GM21526 (cell line): ENCODE measurements at regions not wholly inside any gene's neighbourhood (a gene's known extent, or its start where the extent isn't known, plus 50 kb on each side); places are given as distances from the start of the nearest gene placed in this dataset.

Experiments used
- ATAC-seq: cut with Tn5 transposase; IDR thresholded peaks from one replicate; pipeline ENCODE4 v1.9.1; 2021; ENCODE audit warnings: moderate library complexity; ENCODE audit not compliant: unreplicated experiment, low FRiP score

DNA sequence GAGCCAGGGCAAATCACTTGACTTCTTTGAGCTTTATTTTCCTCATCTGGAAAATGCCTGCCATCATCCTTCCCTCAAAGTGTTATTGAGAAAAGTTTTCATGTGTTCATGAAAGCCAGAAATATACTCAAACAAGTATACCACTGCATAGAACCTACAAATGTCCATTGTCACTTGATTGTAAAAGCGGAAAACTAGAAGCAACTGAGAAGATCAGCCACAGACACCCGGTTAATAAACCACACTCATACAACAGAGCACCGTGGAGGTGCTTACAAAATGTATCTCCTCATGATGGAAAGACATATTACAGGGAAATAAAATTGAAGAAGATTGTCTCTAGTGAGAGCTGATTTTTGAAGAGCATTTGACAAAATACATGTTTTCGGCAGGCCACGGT, 117.2 kb upstream of the MSX2 start:
- no peak for ATAC-seq

- ATAC-seq, result no peak
Measured at GRCh38 chr5:174607916-174608315, 116.5 kb upstream of the MSX2 start.

DNA sequence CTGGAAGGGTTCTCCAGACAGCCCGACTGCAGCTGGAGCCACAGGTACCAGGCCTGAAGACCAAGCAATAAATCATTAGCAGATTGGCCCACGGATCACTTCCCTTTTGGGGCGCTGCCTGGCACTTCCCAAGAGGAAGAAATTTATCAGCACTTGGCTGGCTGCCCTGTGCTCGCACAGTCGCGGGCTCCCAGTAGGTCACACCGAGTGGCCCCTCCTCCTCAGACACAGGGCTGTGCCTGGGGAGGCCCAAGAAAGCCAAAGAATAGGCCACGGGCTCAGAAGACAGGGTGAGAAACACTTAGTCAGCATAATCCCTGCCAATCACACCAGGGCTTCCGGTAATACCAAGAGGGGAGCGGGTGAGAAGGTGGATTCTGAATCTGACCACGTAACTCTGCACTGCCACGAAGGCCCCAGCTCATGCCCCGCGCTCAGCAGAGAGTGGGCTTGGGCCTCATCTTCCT, 115.7 kb upstream of the MSX2 start:
- ATAC-seq, result no peak

- no peak for ATAC-seq
Measured at GRCh38 chr5:174609116-174609515, 115.3 kb upstream of the MSX2 start.

DNA sequence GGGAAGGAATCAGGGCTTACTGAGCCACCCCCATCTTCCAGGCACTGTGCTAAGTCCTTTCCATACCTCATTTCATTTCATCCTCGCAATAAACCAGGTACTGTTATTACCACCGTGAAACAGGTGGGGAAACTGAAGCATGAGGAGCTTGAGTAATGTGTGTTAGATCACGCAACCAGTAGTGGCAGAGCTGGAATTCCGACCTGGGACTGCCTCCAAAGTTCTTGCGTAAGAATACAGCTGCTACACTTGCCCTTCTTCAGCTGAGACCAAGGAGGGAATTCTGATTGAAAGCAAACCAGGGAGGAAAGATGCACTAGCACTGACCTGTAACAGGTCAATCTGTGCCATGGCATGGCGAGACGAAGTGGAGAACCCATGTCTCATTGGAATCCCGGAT, 113.4 kb upstream of the MSX2 start:
- ATAC-seq, result no peak

DNA sequence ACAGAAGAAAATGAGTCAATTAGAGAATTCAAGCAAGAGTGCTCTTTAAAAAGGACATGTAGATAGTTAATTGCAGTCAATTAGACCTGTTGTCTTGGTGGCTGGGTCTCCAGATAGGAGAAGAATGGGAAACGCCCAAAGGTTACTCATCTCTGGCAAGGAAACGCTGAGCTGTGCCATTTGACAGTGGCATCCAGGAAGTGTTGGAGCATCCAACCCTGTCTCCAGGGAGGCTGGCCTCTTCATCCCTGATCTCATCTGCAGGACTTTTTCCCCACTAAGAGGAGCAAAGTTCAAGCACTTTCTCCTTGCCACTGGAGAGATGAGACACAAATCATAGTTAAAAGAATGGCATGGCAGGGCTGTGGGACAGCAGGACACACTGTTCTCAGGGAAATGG, 111.7 kb upstream of the MSX2 start:
- no peak for ATAC-seq

DNA sequence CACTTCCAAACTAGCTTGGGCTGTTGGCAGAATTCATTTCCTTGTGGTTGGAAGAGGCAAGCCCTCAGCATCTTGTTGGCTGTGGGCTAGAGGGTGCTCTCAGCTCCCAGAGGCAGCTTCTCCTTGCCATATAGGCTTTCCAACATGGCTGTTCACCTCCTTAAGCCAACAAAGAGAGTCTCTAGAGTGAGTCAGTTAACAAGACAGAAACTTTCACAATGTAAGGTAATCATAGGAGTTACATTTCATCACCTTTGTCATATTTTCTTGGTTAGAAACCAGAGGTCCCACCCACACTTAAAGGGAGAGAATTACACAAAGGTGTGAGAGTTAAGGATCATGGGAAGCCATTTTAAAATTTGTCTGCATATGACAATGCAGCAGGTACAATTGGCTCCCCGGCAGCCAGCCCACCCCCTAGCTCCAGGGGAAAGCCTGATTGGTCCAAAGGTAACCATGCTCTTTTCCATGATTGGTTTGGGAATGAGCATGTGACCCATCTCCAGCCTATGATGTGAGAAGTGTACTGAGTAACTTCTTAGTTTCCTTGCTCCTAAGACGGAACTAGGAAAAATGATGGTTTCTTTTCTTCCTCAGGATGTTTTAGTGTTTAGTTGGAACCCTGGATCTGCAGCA, 109.8 kb upstream of the MSX2 start:
- no peak for ATAC-seq

- no peak for ATAC-seq
Measured at GRCh38 chr5:174616036-174616435, 108.3 kb upstream of the MSX2 start.

DNA sequence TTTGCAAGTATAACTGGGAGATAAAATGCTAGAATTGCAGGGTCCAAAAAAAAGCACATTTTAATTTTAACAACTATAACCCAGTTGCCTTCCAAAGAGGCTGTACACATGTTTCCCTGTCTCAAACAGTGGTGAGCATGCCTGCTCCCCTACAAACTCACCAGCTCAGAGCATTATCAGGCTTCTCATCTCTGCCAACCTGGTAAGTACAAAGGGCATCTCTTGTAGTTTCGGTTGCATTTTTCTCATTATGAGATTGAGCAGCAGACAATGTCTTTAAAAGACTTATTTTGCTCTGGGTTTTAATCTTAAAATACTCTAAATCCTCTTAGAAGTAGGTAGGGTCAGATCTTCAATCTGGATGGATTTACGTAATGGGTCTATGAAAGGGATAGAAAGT, 107.1 kb upstream of the MSX2 start:
- ATAC-seq, result no peak

DNA sequence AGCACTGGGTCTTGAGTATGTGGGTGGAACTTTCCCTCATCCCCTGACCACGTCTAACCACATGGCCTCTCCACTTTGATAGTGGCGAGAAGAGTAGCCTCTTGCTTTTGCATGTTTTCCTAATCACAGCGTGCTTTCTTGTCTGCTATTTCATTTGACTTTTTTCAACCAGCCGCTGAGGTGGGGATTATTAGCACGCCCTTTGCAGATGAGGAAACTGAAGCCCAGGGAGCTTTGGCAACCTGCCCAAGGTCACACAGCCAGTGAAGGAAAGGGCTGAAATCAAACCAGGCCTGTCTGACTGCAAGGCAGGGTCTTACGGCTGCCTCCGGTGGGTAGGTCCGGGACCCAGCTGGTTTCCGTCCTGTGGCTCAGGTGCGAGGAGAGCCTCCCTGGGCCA, 106.5 kb upstream of the MSX2 start:
- no peak for ATAC-seq

DNA sequence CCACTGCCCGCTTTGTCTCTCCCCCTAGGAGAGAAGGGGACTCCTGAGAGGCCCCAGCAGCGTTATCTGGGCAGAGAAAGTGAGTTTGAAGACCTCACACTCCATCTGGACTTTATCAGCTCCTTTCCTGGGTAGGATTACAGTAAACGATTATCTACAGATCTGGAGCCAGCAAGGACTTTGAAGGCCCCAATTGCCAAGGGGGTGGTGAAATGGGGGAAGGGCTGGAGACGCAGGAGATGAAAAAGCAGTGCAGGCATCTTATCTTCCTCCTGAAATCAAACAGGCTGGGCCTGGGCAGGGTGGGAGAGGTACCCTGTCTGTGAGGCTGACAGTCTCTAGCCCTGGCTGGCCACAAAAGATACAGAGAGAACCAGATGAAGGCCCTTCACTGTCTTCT, 105.8 kb upstream of the MSX2 start:
- no peak for ATAC-seq

GRCh38 chr5:174622067-174622466, 102.3 kb upstream of the MSX2 start:
- no peak for ATAC-seq

DNA sequence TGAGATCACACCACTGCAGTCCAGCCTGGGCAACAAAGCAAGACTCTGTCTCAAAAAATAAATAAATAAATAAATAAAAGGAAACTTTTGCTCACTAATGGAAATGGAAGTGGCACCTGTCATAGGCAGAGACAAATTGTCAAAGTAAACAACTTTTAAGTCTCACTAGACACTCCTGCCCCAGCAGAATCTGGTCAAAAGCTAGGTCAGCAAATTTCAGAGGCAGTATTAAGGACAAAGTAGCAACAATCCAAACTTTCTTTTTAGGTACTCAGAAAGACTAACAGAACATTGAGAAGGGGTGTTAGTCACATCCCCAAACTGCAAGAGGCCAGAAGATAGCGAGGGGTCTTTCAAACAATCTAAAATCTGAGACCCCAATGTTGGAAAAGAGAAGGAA, 101.4 kb upstream of the MSX2 start:
- ATAC-seq, result no peak

- ATAC-seq, result no peak
Measured at GRCh38 chr5:174623433-174624019, 100.9 kb upstream of the MSX2 start.

GRCh38 chr5:174624733-174625522, 99.5 kb upstream of the MSX2 start:
- no peak for ATAC-seq

- ATAC-seq, result no peak
Measured at GRCh38 chr5:174625591-174626350, 98.6 kb upstream of the MSX2 start.

DNA sequence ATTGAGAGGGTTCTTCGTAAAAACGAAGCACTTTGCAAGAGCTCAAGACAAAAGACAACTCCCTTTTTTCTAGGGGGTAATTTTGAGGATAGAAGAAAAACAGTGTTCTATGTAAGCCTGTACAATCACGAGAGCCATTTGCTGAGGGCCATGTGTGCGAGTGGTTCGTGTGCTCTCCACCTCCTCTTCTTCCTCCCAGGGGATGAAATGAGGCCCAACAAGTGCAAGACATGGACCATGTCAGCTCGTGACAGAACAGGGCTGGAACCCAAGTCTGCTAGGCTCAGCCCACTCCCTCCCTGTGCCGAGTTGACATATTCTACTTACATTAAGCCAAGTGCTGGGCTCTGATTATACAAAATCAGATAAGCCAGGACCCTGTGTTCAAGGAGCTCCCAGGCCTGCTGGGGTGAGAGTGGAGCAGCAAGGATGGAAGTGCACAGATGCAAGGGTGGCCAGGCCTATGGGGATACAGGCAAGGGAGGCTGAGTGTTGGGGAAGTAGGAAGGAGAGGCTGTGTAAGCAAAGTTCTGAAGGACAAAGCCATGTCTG, 97.9 kb upstream of the MSX2 start:
- ATAC-seq, result no peak

DNA sequence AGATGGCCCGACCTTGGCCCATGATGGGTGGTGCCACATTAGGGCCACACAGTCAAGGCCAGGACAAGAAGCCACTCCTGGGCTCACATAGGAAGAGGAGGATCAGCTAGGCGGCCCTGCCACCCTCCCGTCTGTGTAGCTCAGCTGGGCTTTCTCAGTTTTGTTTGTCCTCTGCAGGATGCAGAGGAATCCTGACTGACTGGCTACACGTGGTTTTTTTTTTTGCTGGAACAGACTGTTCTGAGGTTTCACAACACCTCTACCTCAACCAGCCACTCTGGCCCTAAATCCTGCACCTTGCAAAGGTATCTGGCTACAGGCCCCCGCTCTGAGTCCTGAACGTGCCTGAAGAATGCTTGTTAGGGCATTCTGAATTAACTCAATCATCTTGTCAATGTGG, 88.3 kb upstream of the MSX2 start:
- no peak for ATAC-seq

DNA sequence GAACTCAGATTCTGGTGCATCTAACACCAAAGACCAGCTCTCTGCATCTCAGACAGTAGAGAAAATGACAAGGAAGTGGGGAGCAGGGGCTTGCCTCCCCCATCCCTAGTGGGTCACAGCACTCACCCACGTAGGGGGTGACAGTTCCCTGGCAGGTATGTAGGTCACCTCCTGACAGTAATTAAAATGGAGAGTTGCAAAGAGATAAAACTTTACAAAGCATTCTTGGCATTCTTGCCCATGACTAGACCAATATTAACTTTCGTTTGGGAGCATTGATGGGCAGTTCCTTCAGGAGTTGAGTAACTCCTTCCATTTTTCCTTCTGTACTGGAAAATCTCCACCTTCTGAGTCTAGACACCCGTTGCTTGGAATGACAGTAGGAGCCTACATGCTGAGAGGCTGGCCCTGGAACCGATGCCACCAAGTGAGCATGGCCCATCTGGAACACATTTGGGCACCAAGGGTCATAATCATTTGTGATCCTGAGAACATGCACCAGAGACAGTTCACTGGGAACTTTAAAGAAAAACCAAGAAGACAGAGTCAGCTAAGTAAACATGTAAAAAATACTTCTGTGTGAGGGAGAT, 81.5 kb upstream of the MSX2 start:
- no peak for ATAC-seq

- ATAC-seq, result no peak
Measured at GRCh38 chr5:174644436-174644835, 79.9 kb upstream of the MSX2 start.
